Esophagus squamous epithelium (tissue), 4 donors: ENCODE measurements at regions not wholly inside any gene's neighbourhood (a gene's known extent, or its start where the extent isn't known, plus 50 kb on each side); places are given as distances from the start of the nearest gene placed in this dataset.
"Not testable (repeated sequence)": the region's sequence is repeated elsewhere in the genome, so short reads cannot be mapped to it uniquely, and the experiment has no call there.

Experiments used
- POLR2A ChIP-seq, 4 donors: fragments of 450-650 bp; IDR thresholded peaks; one replicate each; pipeline ENCODE4 v1.6.1; 2017; ENCODE audit warnings: antibody characterized with exemption in 4 of 4, mild to moderate bottlenecking in 4 of 4, moderate library complexity in 3 of 4
- TF ChIP-seq, protein P1 (sequence below), 6 experiments: fragments of 450-650 bp in 4 of 6; fragments of 200-600 bp in 2 of 6; sonication (generic) in 2 of 6; IDR thresholded peaks; one replicate each; pipeline ENCODE4 v1.5.1; 2016 to 2019; ENCODE audit warnings: antibody characterized with exemption in 6 of 6, mild to moderate bottlenecking in 4 of 6, moderate library complexity in 4 of 6

GRCh38 chr5:106628456-106628855 lies 1042.3 kb downstream of the EFNA5 start:
- TF ChIP-seq, protein P1, sequence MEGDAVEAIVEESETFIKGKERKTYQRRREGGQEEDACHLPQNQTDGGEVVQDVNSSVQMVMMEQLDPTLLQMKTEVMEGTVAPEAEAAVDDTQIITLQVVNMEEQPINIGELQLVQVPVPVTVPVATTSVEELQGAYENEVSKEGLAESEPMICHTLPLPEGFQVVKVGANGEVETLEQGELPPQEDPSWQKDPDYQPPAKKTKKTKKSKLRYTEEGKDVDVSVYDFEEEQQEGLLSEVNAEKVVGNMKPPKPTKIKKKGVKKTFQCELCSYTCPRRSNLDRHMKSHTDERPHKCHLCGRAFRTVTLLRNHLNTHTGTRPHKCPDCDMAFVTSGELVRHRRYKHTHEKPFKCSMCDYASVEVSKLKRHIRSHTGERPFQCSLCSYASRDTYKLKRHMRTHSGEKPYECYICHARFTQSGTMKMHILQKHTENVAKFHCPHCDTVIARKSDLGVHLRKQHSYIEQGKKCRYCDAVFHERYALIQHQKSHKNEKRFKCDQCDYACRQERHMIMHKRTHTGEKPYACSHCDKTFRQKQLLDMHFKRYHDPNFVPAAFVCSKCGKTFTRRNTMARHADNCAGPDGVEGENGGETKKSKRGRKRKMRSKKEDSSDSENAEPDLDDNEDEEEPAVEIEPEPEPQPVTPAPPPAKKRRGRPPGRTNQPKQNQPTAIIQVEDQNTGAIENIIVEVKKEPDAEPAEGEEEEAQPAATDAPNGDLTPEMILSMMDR (IDR thresholded peaks at IDR 0.05): not testable (repeated sequence)
- not testable (repeated sequence) for TF ChIP-seq POLR2A (IDR thresholded peaks at IDR 0.05)
